IPS-18a (cell line): ENCODE measurements at regions not wholly inside any gene's neighbourhood (a gene's known extent, or its start where the extent isn't known, plus 50 kb on each side); places are given as distances from the start of the nearest gene placed in this dataset.

ENCODE experiments used
- H3K27ac ChIP-seq: one replicate; pipeline ENCODE4 v1.5.1; 2013; ENCODE audit warnings: low read length
- H3K27me3 ChIP-seq: one replicate; pipeline ENCODE4 v1.6.1; 2013; ENCODE audit warnings: mild to moderate bottlenecking, low read length; ENCODE audit not compliant: control insufficient read depth, insufficient read depth
- H3K36me3 ChIP-seq: one replicate; pipeline ENCODE4 v1.6.1; 2013; ENCODE audit warnings: low read depth, low read length; ENCODE audit not compliant: control insufficient read depth
- H3K4me1 ChIP-seq: one replicate; pipeline ENCODE4 v1.6.1; 2013; ENCODE audit warnings: low read depth, low read length; ENCODE audit not compliant: control insufficient read depth
- H3K4me3 ChIP-seq: one replicate; pipeline ENCODE4 v1.5.1; 2013; ENCODE audit warnings: low read length
- H3K9ac ChIP-seq: one replicate; pipeline ENCODE4 v1.6.1; 2013; ENCODE audit warnings: mild to moderate bottlenecking, low read length, moderate library complexity
- H3K9me3 ChIP-seq: one replicate; pipeline ENCODE4 v1.6.1; 2013; ENCODE audit warnings: low read depth, low read length; ENCODE audit not compliant: control insufficient read depth

DNA sequence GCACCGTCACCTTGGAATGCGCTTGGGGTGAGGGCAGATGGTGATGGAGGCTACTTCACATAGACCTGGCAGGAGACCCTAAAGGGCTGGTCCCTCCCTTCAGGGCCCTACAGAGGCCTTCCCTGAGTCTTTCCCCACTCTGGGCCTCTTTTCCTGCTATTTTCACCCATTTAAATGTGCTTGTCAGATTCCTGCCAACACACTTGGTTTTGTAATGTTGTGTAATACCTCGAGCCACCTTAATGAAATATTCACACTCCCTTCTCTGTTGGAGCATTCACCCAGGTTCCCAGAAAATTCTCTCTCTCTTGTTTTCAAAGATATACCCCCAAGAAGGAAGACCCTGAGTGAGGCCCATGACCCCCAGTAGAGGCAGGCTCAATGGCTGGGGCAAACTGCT, 456.6 kb upstream of the DYNLRB2 start:
- no peak overlapping the region for H3K9ac ChIP-seq
- no peaks in the 10 kb centered on the region for H3K9me3 ChIP-seq
- no peak overlapping the region for H3K27ac ChIP-seq
- H3K27me3 ChIP-seq, result no peaks in the 10 kb centered on the region
- no peak overlapping the region for H3K4me3 ChIP-seq
- H3K4me1 ChIP-seq, result no peaks in the 10 kb centered on the region
- no peaks in the 10 kb centered on the region for H3K36me3 ChIP-seq

DNA sequence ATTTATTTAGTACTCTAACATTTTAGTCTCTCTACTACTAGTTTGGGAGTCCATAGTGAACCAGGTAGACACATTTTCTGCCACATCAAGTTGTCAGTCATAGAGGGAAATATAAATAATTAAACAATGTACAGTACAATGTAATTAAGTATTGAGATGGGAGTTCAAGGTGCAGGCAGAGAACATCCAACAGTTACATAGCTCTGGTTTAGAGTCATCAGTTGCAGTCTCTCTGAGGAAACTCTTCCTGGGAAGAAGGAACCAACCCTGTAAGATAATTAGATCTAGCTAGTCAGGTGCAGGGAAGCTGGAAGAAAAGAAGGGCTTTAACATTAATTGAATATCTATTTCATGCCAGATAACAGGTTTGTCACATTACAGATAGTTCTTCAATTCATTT, 457.9 kb upstream of the DYNLRB2 start:
- H3K9me3 ChIP-seq, result no peaks in the 10 kb centered on the region
- no peak overlapping the region for H3K9ac ChIP-seq
- no peak overlapping the region for H3K27ac ChIP-seq
- H3K27me3 ChIP-seq, result no peaks in the 10 kb centered on the region
- no peaks in the 10 kb centered on the region for H3K36me3 ChIP-seq
- H3K4me1 ChIP-seq, result no peaks in the 10 kb centered on the region
- H3K4me3 ChIP-seq, result no peak overlapping the region

DNA sequence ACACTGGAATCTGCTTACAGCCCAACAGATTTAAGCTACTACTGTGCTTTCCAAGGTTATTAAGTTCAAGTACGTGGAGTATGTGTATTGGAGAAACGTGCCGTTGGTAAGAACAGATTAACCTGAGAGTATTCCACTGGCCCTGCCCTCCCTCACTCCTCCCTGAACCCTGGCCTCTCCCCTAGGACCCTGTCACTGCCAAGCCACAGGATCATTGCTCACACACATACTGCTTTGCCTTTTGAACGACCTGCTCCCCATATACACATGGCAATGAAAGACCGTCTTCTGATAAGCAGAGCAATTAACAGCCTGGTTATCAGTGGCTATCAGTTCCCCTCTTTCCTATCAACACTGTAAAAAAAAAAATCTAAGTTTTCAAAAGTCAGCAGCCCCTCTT, 458.9 kb upstream of the DYNLRB2 start:
- Histone ChIP-seq H3K4me1 (no peaks in the 10 kb centered on the region), H3K36me3 (no peaks in the 10 kb centered on the region), H3K9ac (no peak overlapping the region), H3K27me3 (no peaks in the 10 kb centered on the region), H3K9me3 (no peaks in the 10 kb centered on the region), H3K4me3 (no peak overlapping the region), H3K27ac (no peak overlapping the region)

DNA sequence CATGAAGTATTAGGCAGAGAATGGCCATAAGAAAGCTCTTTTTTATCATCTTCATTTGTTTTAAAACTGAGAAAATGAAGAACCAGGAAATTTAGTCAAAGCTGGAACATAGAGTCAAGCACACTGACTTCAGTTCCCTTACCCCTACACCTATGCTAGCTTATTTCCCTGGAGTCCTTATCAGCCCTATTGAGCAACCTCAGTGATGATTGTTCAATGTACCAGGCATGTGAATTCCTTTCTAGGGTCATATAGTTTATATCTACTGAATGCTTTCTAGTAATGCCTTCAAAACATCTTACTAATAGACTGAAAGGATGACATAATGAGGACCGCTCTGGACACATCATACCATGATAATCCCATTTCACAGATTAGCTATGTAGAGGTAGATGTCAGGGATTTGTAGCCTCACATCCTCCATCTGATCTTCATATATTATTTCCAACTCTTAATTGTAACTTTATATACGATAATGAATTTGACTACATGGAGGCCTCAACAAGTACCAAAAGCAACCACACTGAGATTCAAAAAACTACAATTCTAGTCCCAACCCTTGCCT, 460.4 kb upstream of the DYNLRB2 start:
- Histone ChIP-seq H3K9ac (no peak overlapping the region), H3K36me3 (no peaks in the 10 kb centered on the region), H3K4me1 (no peaks in the 10 kb centered on the region), H3K27ac (no peak overlapping the region), H3K4me3 (no peak overlapping the region), H3K9me3 (no peaks in the 10 kb centered on the region), H3K27me3 (no peaks in the 10 kb centered on the region)

DNA sequence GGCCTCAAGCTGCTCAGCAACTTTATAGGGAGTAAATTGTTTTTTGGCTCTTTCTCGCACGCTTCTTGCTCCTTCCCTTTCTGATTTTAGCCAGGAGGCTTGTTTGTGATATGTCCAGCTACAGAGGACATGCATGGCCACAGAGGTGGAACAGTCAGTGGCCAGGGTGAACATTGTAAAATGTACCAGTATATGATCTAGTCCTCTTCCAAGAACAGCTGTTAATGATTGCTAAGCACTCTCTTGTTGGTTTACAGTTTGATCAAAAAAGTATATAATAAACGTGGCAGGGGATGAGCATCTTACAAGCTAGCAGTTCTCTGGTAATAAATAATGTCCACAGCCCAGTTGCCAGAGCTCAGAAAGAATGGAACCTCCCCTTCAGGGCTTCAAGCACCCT, 461.7 kb upstream of the DYNLRB2 start:
- Histone ChIP-seq H3K4me3 (no peak overlapping the region), H3K4me1 (no peaks in the 10 kb centered on the region), H3K9ac (no peak overlapping the region), H3K9me3 (no peaks in the 10 kb centered on the region), H3K36me3 (no peaks in the 10 kb centered on the region), H3K27me3 (no peaks in the 10 kb centered on the region), H3K27ac (no peak overlapping the region)

GRCh38 chr16:80077696-80078095, 463.1 kb upstream of the DYNLRB2 start:
- H3K27me3 ChIP-seq, result no peaks in the 10 kb centered on the region
- no peaks in the 10 kb centered on the region for H3K9me3 ChIP-seq
- H3K27ac ChIP-seq, result no peak overlapping the region
- H3K4me3 ChIP-seq, result no peak overlapping the region
- H3K4me1 ChIP-seq, result peaks cover 7% of the 10 kb centered on the region
- no peaks in the 10 kb centered on the region for H3K36me3 ChIP-seq
- no peak overlapping the region for H3K9ac ChIP-seq

- Histone ChIP-seq H3K4me3 (no peak overlapping the region), H3K27me3 (no peaks in the 10 kb centered on the region), H3K36me3 (no peaks in the 10 kb centered on the region), H3K27ac (no peak overlapping the region), H3K9me3 (no peaks in the 10 kb centered on the region), H3K4me1 (peaks cover 7% of the 10 kb centered on the region), H3K9ac (no peak overlapping the region)
Measured at GRCh38 chr16:80074329-80074728, 466.5 kb upstream of the DYNLRB2 start.

GRCh38 chr16:80071964-80072456, 468.8 kb upstream of the DYNLRB2 start:
- Histone ChIP-seq H3K27me3 (no peaks in the 10 kb centered on the region), H3K4me3 (no peak overlapping the region), H3K9me3 (no peaks in the 10 kb centered on the region), H3K4me1 (peaks cover 7% of the 10 kb centered on the region), H3K9ac (no peak overlapping the region), H3K27ac (no peak overlapping the region), H3K36me3 (no peaks in the 10 kb centered on the region)

DNA sequence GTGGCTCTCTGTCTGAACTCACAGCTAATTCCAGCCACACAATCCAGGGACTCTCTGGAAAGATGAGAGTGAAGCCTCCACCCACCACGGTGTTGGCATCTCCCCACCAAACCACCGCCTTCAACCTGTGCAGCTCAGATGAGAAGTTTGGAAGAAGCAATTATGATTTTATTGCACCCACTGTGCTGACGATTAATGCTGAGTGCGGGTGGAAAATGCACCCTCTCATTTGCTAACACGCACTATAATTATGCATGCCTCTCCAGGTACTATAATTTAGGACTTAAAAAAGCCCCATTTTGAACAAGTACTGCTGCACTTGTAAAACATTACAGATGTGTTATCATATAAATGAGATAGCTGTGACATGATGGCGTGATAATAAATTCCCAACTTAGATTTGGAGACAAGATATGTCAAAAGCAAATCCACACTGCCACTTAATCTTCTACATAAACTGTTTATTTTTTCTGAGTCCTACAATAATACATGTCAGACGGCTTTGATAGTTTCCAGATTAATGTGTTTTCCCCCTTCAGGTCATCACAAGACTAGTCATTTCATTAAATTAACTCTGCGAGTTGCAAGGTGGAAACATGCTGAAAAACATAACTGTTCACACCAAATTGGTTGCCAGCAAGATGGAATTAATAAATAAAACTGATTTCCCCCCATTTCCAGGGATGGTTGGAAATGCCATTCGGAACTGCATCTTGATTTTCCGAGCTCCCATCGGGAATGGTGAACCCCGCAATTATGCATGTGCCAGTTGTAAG, 466.5 kb upstream of the MAF start:
- no peaks in the 10 kb centered on the region for H3K36me3 ChIP-seq
- no peak overlapping the region for H3K9ac ChIP-seq
- no peak overlapping the region for H3K4me3 ChIP-seq
- H3K27ac ChIP-seq, result no peak overlapping the region
- no peaks in the 10 kb centered on the region for H3K27me3 ChIP-seq
- H3K9me3 ChIP-seq, result no peaks in the 10 kb centered on the region
- H3K4me1 ChIP-seq, result no peaks in the 10 kb centered on the region

DNA sequence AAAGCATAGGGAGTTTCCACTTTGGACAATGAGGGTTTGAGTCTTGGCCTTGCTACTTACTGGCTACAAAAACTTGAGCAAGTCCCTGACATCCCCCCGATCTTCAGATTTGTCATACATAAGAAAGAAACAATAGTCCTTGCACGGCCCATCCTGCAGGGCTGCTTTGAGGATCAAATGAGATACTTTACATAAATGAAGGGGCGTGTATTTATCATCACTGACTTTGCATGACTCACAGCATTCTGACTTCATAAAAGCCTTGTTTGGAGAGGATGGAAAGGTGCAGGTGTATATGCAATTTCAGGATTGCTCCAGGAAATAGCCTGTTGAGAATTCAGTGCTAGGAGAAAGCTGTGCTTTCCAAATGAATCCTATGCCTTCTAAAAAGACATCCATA, 465.0 kb upstream of the MAF start:
- Histone ChIP-seq H3K4me1 (no peaks in the 10 kb centered on the region), H3K36me3 (no peaks in the 10 kb centered on the region), H3K9me3 (no peaks in the 10 kb centered on the region), H3K27ac (no peak overlapping the region), H3K27me3 (no peaks in the 10 kb centered on the region), H3K9ac (no peak overlapping the region), H3K4me3 (no peak overlapping the region)

DNA sequence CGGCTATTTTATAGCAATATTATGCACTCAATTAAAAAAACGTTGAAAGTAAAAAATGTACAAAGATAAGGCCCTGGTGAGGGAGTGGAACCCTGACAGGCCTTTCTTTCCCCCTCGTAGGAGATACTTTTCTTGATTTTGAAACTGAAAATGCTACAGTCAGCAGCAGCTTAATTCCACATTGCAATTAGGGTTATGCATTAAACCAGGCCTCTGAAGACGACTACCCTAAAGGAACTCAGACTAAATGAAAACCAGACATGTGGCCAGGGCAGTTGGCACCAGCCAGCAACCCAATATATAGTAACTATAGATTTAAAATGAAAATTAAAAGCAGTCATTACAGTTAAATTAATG, 463.2 kb upstream of the MAF start:
- no peak overlapping the region for H3K9ac ChIP-seq
- H3K4me1 ChIP-seq, result no peaks in the 10 kb centered on the region
- no peaks in the 10 kb centered on the region for H3K27me3 ChIP-seq
- H3K9me3 ChIP-seq, result no peaks in the 10 kb centered on the region
- no peaks in the 10 kb centered on the region for H3K36me3 ChIP-seq
- H3K27ac ChIP-seq, result no peak overlapping the region
- no peak overlapping the region for H3K4me3 ChIP-seq

DNA sequence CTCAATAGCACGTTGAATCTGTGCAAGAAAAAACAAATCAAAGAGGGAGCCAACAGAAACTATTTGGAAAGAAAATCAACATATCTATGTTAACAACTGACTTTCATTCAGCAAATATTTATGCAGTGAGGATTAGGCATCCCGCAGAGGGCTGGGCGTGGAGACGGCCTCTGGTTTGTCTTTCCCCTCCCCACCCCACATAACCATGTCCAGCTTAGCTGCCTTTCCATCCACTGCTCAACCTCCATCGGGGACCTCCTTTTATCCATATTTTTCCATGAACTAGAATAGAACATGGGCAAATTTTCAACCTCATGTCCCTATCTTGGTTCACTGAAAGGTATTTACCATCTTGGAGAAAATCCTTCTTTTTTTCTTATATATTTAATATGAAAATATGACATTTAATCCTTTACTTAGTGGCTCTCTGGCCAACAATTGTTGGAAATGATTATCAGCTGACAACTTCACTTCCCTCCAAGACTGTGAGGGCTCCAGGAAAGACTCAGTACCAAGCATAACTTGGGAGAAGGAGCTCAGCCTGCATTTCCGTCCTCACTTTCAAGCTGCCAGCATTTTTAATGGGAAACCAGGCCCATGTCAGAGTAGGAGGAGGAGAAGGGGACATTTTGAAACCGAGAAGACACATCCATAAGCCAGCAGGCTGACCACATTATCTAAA, 462.6 kb upstream of the MAF start:
- H3K36me3 ChIP-seq, result no peaks in the 10 kb centered on the region
- no peaks in the 10 kb centered on the region for H3K4me1 ChIP-seq
- no peaks in the 10 kb centered on the region for H3K9me3 ChIP-seq
- no peak overlapping the region for H3K27ac ChIP-seq
- H3K4me3 ChIP-seq, result no peak overlapping the region
- H3K27me3 ChIP-seq, result no peaks in the 10 kb centered on the region
- no peak overlapping the region for H3K9ac ChIP-seq
